Activated T-cell treated with anti-CD3 and anti-CD28 coated beads for 1 hour (primary cell): ENCODE measurements at regions not wholly inside any gene's neighbourhood (a gene's known extent, or its start where the extent isn't known, plus 50 kb on each side); places are given as distances from the start of the nearest gene placed in this dataset.
"Not testable (repeated sequence)": the region's sequence is repeated elsewhere in the genome, so short reads cannot be mapped to it uniquely, and the experiment has no call there.

Experiments used
- DNase-seq: peaks from one replicate; pipeline ENCODE4 v3.0.0-alpha.2; 2020; ENCODE audit warnings: low read depth

GRCh38 chr3:176074096-176074495 lies 1123.2 kb downstream of the TBL1XR1 start:
- DNase-seq: no peak

GRCh38 chr3:176071943-176072342 lies 1125.3 kb downstream of the TBL1XR1 start:
- DNase-seq: no peak

GRCh38 chr3:176068750-176069149 lies 1128.5 kb downstream of the TBL1XR1 start:
- no peak for DNase-seq

- no peak for DNase-seq
Measured at GRCh38 chr3:176058856-176059255, 1138.4 kb downstream of the TBL1XR1 start.

GRCh38 chr3:176055836-176056235 lies 1141.4 kb downstream of the TBL1XR1 start:
- DNase-seq: no peak

GRCh38 chr3:176051766-176052165 lies 1145.5 kb downstream of the TBL1XR1 start:
- no peak for DNase-seq

GRCh38 chr3:176046703-176047102 lies 1150.6 kb downstream of the TBL1XR1 start:
- DNase-seq: no peak

- DNase-seq: no peak
Measured at GRCh38 chr3:176041812-176042211, 1155.5 kb downstream of the TBL1XR1 start.

GRCh38 chr3:176041185-176041584 lies 1156.1 kb downstream of the TBL1XR1 start:
- DNase-seq: no peak

GRCh38 chr3:176037636-176038035 lies 1159.6 kb downstream of the TBL1XR1 start:
- DNase-seq: no peak

GRCh38 chr3:176032043-176032442 lies 1165.2 kb downstream of the TBL1XR1 start:
- no peak for DNase-seq

GRCh38 chr3:176016203-176016602 lies 1157.1 kb downstream of the NAALADL2 start:
- not testable (repeated sequence) for DNase-seq

GRCh38 chr3:176015228-176015627 lies 1156.1 kb downstream of the NAALADL2 start:
- DNase-seq: not testable (repeated sequence)

GRCh38 chr3:176009256-176009655 lies 1150.1 kb downstream of the NAALADL2 start:
- DNase-seq: no peak

GRCh38 chr3:176005564-176005963 lies 1146.4 kb downstream of the NAALADL2 start:
- DNase-seq: no peak

GRCh38 chr3:175989161-175989560 lies 1130.0 kb downstream of the NAALADL2 start:
- no peak for DNase-seq

- DNase-seq: no peak
Measured at GRCh38 chr3:175988401-175988800, 1129.3 kb downstream of the NAALADL2 start.

GRCh38 chr3:175985781-175986180 lies 1126.6 kb downstream of the NAALADL2 start:
- DNase-seq: no peak

GRCh38 chr3:175983379-175983778 lies 1124.2 kb downstream of the NAALADL2 start:
- no peak for DNase-seq

GRCh38 chr3:175980486-175981090 lies 1121.5 kb downstream of the NAALADL2 start:
- no peak for DNase-seq

- no peak for DNase-seq
Measured at GRCh38 chr3:175977968-175978752, 1119.0 kb downstream of the NAALADL2 start.

GRCh38 chr3:175969456-175969855 lies 1110.3 kb downstream of the NAALADL2 start:
- no peak for DNase-seq

- DNase-seq: no peak
Measured at GRCh38 chr3:175965036-175965435, 1105.9 kb downstream of the NAALADL2 start.

GRCh38 chr3:175957427-175957826 lies 1098.3 kb downstream of the NAALADL2 start:
- no peak for DNase-seq
